ENCODE measurements at regions not wholly inside any gene's neighbourhood (a gene's known extent, or its start where the extent isn't known, plus 50 kb on each side); places are given as distances from the start of the nearest gene placed in this dataset.

DNA sequence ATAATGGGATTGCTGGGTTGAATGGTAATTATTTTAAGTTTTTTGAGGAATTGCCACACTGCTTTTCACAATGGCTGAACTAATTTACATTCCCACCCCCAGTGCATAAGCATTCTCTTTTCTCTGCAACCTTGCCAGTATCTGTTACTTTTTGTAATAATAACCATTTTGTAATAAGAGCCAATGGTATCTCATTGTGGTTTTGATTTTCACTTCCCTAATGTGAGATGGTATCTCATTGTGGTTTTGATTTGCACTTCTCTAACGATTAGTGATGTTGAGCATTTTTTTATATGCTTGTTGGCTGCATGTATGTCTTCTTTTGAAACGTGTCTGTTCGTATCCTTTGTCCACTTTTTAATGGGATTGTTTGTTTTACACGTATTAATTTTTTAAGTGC, 213.1 kb upstream of the HDX start:
- Histone ChIP-seq H3K9ac (ENCODE audit: insufficient read length, low read depth) (no peak overlapping the region), H3K36me3 (ENCODE audit: insufficient read depth, insufficient read length, low read length) (no peaks in the 10 kb centered on the region), H3K4me3 (ENCODE audit: insufficient read length, low read depth) (no peak overlapping the region), H3K27me3 (ENCODE audit: insufficient read depth, insufficient read length) (no peaks in the 10 kb centered on the region), H3K9me3 (ENCODE audit: insufficient read depth, low read length) (no peaks in the 10 kb centered on the region), H3K4me1 (ENCODE audit: insufficient read depth, insufficient read length) (no peaks in the 10 kb centered on the region)
- no peak for DNase-seq (ENCODE audit: low read depth, low spot score)
- TF ChIP-seq YY1 (IDR thresholded peaks at IDR 0.05; ENCODE audit: insufficient read depth, insufficient read length) (no peak), SUZ12 (IDR thresholded peaks at IDR 0.05; ENCODE audit: extremely low read depth, insufficient read depth, insufficient read length) (no peak), ZNF274 (IDR thresholded peaks at IDR 0.05; ENCODE audit: low read depth, low read length) (no peak)

DNA sequence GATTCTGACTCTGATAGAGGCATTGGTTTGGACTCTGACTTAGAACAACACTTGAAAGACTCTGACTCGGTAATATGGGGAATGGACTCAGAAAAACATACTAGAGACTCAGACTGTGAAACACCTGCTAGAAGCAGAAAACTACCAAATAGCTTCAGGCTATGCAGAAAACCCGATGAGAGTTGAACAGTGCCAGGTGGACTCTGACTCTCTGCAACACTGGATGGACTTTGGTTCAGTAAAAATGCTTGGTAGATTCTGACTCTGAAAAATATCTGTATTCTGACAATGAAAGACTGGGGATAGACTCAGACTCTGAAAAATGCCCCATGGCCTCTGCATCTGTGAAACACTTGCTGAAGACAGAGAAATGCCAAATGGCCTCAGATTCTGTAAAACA, 215.1 kb upstream of the HDX start:
- H3K27me3 ChIP-seq (ENCODE audit: insufficient read depth, insufficient read length) = no peaks in the 10 kb centered on the region
- no peak overlapping the region for H3K4me3 ChIP-seq (ENCODE audit: insufficient read length, low read depth)
- no peaks in the 10 kb centered on the region for H3K36me3 ChIP-seq (ENCODE audit: insufficient read depth, insufficient read length, low read length)
- no peaks in the 10 kb centered on the region for H3K4me1 ChIP-seq (ENCODE audit: insufficient read depth, insufficient read length)
- no peak overlapping the region for H3K9ac ChIP-seq (ENCODE audit: insufficient read length, low read depth)
- TF ChIP-seq SUZ12 (IDR thresholded peaks at IDR 0.05; ENCODE audit: extremely low read depth, insufficient read depth, insufficient read length) (no peak), YY1 (IDR thresholded peaks at IDR 0.05; ENCODE audit: insufficient read depth, insufficient read length) (no peak), ZNF274 (IDR thresholded peaks at IDR 0.05; ENCODE audit: low read depth, low read length) (no peak)
- H3K9me3 ChIP-seq (ENCODE audit: insufficient read depth, low read length) = no peaks in the 10 kb centered on the region
- no peak for DNase-seq (ENCODE audit: low read depth, low spot score)

DNA sequence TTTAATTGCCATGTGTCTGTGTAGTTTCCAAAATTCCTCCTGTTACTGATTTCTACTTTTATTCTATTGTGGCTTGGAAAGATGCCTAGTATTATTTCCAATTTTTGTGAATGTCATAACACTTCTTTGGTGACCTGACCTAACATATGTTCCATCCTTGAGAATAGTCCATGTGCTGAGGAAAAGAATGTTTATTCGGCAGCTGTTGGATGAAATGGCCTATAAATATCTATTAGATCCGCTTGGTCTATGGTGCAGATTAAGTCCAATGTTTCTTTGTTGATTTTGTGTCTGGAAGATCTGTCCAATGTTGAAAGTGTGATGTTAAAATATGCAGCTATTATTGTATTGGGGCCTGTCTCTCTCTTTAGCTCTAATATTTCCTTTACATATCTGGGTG, 219.2 kb upstream of the HDX start:
- Histone ChIP-seq H3K4me1 (ENCODE audit: insufficient read depth, insufficient read length) (no peaks in the 10 kb centered on the region), H3K4me3 (ENCODE audit: insufficient read length, low read depth) (no peak overlapping the region), H3K9me3 (ENCODE audit: insufficient read depth, low read length) (no peaks in the 10 kb centered on the region), H3K36me3 (ENCODE audit: insufficient read depth, insufficient read length, low read length) (no peaks in the 10 kb centered on the region), H3K9ac (ENCODE audit: insufficient read length, low read depth) (no peak overlapping the region), H3K27me3 (ENCODE audit: insufficient read depth, insufficient read length) (no peaks in the 10 kb centered on the region)
- TF ChIP-seq ZNF274 (IDR thresholded peaks at IDR 0.05; ENCODE audit: low read depth, low read length) (no peak), SUZ12 (IDR thresholded peaks at IDR 0.05; ENCODE audit: extremely low read depth, insufficient read depth, insufficient read length) (no peak), YY1 (IDR thresholded peaks at IDR 0.05; ENCODE audit: insufficient read depth, insufficient read length) (no peak)
- no peak for DNase-seq (ENCODE audit: low read depth, low spot score)

DNA sequence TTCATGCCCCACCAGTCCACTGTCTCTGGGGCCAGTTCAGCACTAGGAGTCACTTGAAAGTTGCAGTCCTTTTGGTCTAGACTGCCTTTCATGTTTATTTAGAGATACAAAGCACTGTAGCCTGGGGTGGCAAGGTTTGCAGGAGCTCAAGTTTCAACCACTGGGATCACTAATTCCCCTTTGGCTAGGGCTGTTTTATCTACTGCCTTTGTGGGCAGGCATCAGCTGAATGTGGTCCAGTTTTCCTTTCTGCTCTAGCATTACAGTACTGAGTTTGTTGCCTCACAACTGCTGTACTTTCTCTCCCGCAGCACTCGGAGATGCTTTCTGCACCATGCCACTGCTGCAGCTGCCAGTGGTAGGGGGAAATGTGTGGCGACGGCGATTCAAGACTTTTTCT, 222.3 kb upstream of the HDX start:
- Histone ChIP-seq H3K4me3 (ENCODE audit: insufficient read length, low read depth) (no peak overlapping the region), H3K9ac (ENCODE audit: insufficient read length, low read depth) (no peak overlapping the region), H3K36me3 (ENCODE audit: insufficient read depth, insufficient read length, low read length) (no peaks in the 10 kb centered on the region), H3K9me3 (ENCODE audit: insufficient read depth, low read length) (no peaks in the 10 kb centered on the region), H3K27me3 (ENCODE audit: insufficient read depth, insufficient read length) (no peaks in the 10 kb centered on the region), H3K4me1 (ENCODE audit: insufficient read depth, insufficient read length) (no peaks in the 10 kb centered on the region)
- DNase-seq (ENCODE audit: low read depth, low spot score) = no peak
- TF ChIP-seq SUZ12 (IDR thresholded peaks at IDR 0.05; ENCODE audit: extremely low read depth, insufficient read depth, insufficient read length) = no peak

DNA sequence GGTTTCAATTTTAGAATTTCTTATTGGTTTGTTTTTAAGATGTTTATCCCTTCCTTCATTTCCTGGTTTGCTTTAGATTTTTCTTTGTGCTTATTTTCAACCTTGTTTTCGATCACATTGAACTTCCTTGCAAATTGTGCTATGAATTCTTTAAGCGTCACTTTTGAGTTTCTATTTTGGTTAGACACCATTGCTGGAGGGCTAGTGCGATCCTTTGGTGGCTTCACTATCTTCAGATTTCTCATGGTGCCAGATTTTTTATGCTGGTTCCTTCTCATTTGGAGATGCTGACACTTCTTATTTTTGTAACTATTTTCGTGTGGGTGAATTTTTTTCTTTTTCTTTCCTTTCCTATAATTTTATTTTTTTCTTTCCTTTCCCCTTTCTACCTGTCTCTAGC, 227.2 kb upstream of the HDX start:
- TF ChIP-seq ZNF274 (IDR thresholded peaks at IDR 0.05; ENCODE audit: low read depth, low read length) = no peak
- TF ChIP-seq SUZ12 (IDR thresholded peaks at IDR 0.05; ENCODE audit: extremely low read depth, insufficient read depth, insufficient read length) = no peak
- TF ChIP-seq YY1 (IDR thresholded peaks at IDR 0.05; ENCODE audit: insufficient read depth, insufficient read length) = no peak
- Histone ChIP-seq H3K4me1 (ENCODE audit: insufficient read depth, insufficient read length) (peaks cover 2% of the 10 kb centered on the region), H3K4me3 (ENCODE audit: insufficient read length, low read depth) (no peak overlapping the region), H3K9me3 (ENCODE audit: insufficient read depth, low read length) (no peaks in the 10 kb centered on the region), H3K36me3 (ENCODE audit: insufficient read depth, insufficient read length, low read length) (no peaks in the 10 kb centered on the region), H3K27me3 (ENCODE audit: insufficient read depth, insufficient read length) (no peaks in the 10 kb centered on the region), H3K9ac (ENCODE audit: insufficient read length, low read depth) (no peak overlapping the region)
- DNase-seq (ENCODE audit: low read depth, low spot score) = no peak

DNA sequence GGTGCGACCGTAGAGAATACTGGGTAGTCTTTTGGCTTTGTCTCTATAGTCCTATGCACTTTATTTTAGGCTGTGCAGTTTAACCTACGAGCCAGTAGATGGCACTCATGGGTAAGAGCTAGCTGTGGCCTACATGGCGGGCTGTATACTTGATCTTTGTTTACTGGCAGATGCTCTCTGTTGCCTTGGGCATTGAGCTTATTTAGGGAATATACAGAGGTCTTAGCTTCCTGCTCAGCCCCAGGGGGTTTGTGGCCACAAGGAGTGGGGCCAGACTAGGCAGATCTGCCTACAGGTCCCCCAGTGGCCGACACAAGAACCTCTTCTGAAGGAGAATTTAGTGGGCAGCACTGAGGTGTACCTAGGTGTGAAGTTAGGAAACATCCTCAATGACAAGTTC, 227.6 kb upstream of the HDX start:
- Histone ChIP-seq H3K36me3 (ENCODE audit: insufficient read depth, insufficient read length, low read length) (no peaks in the 10 kb centered on the region), H3K4me1 (ENCODE audit: insufficient read depth, insufficient read length) (peaks cover 2% of the 10 kb centered on the region), H3K9ac (ENCODE audit: insufficient read length, low read depth) (no peak overlapping the region), H3K4me3 (ENCODE audit: insufficient read length, low read depth) (no peak overlapping the region), H3K27me3 (ENCODE audit: insufficient read depth, insufficient read length) (no peaks in the 10 kb centered on the region), H3K9me3 (ENCODE audit: insufficient read depth, low read length) (no peaks in the 10 kb centered on the region)
- no peak for TF ChIP-seq ZNF274 (IDR thresholded peaks at IDR 0.05; ENCODE audit: low read depth, low read length)
- no peak for TF ChIP-seq YY1 (IDR thresholded peaks at IDR 0.05; ENCODE audit: insufficient read depth, insufficient read length)
- no peak for TF ChIP-seq SUZ12 (IDR thresholded peaks at IDR 0.05; ENCODE audit: extremely low read depth, insufficient read depth, insufficient read length)
- peak; percentile 42 for DNase-seq (ENCODE audit: low read depth, low spot score)

DNA sequence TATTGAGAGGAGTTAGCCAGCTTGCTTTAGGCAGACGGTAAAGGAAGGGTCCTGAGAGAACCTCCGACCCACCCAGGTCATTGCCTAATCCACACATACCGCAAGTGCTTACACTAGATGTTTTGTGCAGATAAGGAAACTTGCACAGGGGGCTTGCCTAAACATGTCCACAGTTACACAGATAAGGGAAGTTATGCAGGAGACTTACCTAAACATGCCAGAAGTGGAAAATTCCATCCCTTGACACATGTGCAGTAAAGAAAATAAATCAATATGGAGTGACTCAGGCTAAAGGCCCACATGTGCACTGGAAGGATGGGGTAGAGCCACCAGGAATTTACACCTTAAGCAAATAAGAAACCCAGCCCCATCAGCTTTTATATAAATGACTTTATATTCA, 232.8 kb upstream of the HDX start:
- DNase-seq (ENCODE audit: low read depth, low spot score) = no peak
- peaks cover 2% of the 10 kb centered on the region for H3K4me1 ChIP-seq (ENCODE audit: insufficient read depth, insufficient read length)
- H3K36me3 ChIP-seq (ENCODE audit: insufficient read depth, insufficient read length, low read length) = no peaks in the 10 kb centered on the region
- TF ChIP-seq ZNF274 (IDR thresholded peaks at IDR 0.05; ENCODE audit: low read depth, low read length) (no peak), SUZ12 (IDR thresholded peaks at IDR 0.05; ENCODE audit: extremely low read depth, insufficient read depth, insufficient read length) (no peak), YY1 (IDR thresholded peaks at IDR 0.05; ENCODE audit: insufficient read depth, insufficient read length) (no peak)
- H3K9me3 ChIP-seq (ENCODE audit: insufficient read depth, low read length) = no peaks in the 10 kb centered on the region
- H3K9ac ChIP-seq (ENCODE audit: insufficient read length, low read depth) = no peak overlapping the region
- H3K27me3 ChIP-seq (ENCODE audit: insufficient read depth, insufficient read length) = no peaks in the 10 kb centered on the region
- H3K4me3 ChIP-seq (ENCODE audit: insufficient read length, low read depth) = no peak overlapping the region

DNA sequence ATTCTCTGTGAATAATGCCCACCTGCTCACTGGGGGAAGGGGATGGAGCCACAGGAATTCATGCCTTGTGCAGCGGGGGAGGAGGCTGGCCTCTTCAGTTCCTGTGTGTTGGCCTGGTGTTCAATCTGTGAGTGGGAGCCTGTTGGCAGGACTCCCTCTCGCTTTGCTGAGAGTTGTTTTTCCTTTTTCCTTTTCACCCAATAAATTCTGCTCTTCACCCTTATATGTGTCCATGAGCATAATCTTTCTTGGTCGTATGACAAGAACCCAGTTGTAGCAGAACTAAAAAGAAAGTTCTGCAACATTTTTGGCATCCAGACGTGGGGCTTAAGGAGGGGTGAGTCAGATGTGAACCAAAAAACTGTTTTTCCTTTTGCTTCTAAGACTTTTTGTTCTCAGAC, 235.2 kb upstream of the HDX start:
- no peaks in the 10 kb centered on the region for H3K36me3 ChIP-seq (ENCODE audit: insufficient read depth, insufficient read length, low read length)
- no peaks in the 10 kb centered on the region for H3K27me3 ChIP-seq (ENCODE audit: insufficient read depth, insufficient read length)
- no peak for TF ChIP-seq SUZ12 (IDR thresholded peaks at IDR 0.05; ENCODE audit: extremely low read depth, insufficient read depth, insufficient read length)
- TF ChIP-seq ZNF274 (IDR thresholded peaks at IDR 0.05; ENCODE audit: low read depth, low read length) = no peak
- TF ChIP-seq YY1 (IDR thresholded peaks at IDR 0.05; ENCODE audit: insufficient read depth, insufficient read length) = no peak
- DNase-seq (ENCODE audit: low read depth, low spot score) = no peak
- H3K9ac ChIP-seq (ENCODE audit: insufficient read length, low read depth) = no peak overlapping the region
- no peak overlapping the region for H3K4me3 ChIP-seq (ENCODE audit: insufficient read length, low read depth)
- no peaks in the 10 kb centered on the region for H3K4me1 ChIP-seq (ENCODE audit: insufficient read depth, insufficient read length)
- H3K9me3 ChIP-seq (ENCODE audit: insufficient read depth, low read length) = no peaks in the 10 kb centered on the region

All from NT2/D1 (cell line).